ENCODE measurements at regions not wholly inside any gene's neighbourhood (a gene's known extent, or its start where the extent isn't known, plus 50 kb on each side); places are given as distances from the start of the nearest gene placed in this dataset.

DNA sequence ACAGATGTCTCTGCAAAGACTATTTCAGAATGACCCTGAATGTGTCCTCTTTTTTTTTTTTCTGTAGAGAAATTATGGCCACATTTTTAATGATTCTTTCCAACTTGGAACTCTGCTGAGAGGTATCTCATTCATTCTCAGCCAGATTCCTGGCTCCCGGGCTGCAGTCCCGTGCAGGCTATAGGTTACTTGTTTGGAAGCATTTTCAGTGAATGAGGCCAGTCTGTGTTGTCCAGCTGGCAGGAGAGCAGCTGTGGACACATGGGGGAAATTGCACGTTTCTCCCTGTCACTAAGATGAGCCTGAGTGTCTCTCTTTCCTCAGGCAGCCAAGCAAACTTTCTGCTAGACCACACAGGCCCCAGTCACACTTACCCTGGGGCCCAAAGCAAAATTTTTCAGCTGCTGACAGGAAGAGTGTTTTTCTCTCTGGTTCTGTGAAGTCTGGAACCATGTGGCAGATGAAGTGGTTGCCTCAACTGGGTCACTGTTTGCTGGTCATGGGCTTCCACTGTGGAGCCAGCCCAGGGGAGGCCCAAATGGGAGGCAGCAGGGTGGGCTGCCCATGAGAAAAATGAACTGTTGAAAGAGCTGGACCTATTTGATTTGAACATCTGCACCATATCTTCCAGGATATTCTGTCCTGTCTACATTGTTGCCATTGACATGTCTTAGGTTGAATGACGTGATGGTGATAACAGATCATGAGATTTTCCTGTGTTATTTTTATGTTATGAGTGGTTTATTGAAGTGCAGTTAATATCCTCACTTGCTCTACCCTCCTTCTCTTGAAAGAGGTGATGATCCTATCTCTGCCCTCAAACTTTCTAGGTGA, 431.2 kb downstream of the LPIN1 start:
- no peak for TF ChIP-seq ZFX (IDR thresholded peaks at IDR 0.05; ENCODE audit: borderline replicate concordance)
- TF ChIP-seq, protein P1, sequence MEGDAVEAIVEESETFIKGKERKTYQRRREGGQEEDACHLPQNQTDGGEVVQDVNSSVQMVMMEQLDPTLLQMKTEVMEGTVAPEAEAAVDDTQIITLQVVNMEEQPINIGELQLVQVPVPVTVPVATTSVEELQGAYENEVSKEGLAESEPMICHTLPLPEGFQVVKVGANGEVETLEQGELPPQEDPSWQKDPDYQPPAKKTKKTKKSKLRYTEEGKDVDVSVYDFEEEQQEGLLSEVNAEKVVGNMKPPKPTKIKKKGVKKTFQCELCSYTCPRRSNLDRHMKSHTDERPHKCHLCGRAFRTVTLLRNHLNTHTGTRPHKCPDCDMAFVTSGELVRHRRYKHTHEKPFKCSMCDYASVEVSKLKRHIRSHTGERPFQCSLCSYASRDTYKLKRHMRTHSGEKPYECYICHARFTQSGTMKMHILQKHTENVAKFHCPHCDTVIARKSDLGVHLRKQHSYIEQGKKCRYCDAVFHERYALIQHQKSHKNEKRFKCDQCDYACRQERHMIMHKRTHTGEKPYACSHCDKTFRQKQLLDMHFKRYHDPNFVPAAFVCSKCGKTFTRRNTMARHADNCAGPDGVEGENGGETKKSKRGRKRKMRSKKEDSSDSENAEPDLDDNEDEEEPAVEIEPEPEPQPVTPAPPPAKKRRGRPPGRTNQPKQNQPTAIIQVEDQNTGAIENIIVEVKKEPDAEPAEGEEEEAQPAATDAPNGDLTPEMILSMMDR (IDR thresholded peaks at IDR 0.05): no peak

Measured in 22Rv1 (cell line).